ENCODE measurements at regions not wholly inside any gene's neighbourhood (a gene's known extent, or its start where the extent isn't known, plus 50 kb on each side); places are given as distances from the start of the nearest gene placed in this dataset.

DNA sequence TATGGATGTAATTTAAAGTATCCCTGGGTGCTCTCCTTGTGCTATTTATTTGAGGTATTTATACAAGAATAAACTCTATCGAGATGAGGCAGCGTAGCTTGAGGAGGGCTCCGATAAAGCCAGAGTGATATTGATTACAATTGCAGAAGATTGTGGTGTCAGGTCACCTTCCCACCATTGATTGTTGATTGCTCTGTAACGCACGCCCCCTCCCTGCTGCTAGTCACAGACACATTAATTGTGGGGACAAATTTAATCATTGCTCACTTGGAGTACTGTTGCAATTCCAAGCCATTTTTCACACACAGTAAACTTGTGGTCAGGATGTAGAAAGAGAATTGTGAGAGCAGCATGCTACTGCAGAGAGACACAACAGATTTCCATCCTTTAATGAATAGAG, 75.4 kb downstream of the IRX3 start:
- no peak overlapping the region for H3K27ac ChIP-seq (ENCODE audit: low read depth in 2 of 2, low read length in 1 of 2)
- no peaks in the 10 kb centered on the region for H3K36me3 ChIP-seq (replicated peaks in 1 of 2; ENCODE audit: control insufficient read depth in 1 of 2, insufficient read depth in 2 of 2, low read length in 1 of 2)
- no peaks in the 10 kb centered on the region for H3F3A ChIP-seq (replicated peaks; ENCODE audit: insufficient read depth)
- H3K9me2 ChIP-seq, result no peaks in the 10 kb centered on the region
- H3K4me3 ChIP-seq (ENCODE audit: low read depth in 2 of 2, low read length in 1 of 2), result no peak overlapping the region
- WGBS (ENCODE audit: low lambda C conversion rate), result 54% methylated on average over 5 of the region's 5 CpGs
- ChIA-PET POLR2A (interaction anchor here (0.6 kb wide), 1 partner anchor 9 kb away, joined by 4 read pairs; no protein-coding TSS in a partner anchor), CTCF (interaction anchor here (1.0 to 1.9 kb wide), 3 partner anchors 19 to 150 kb away, joined by 3 to 6 read pairs (median 3); no protein-coding TSS in a partner anchor)
- no peak overlapping the region for H3K4me2 ChIP-seq
- H2AFZ ChIP-seq (ENCODE audit: low read depth), result no peak overlapping the region
- no peaks in the 10 kb centered on the region for H4K20me1 ChIP-seq (ENCODE audit: insufficient read depth)
- no peaks in the 10 kb centered on the region; the same call in 1 of the 2 replicates for H3K27me3 ChIP-seq (ENCODE audit: insufficient read depth)
- no peaks in the 10 kb centered on the region for H3K9me3 ChIP-seq
- peaks cover 0 to 11% of the 10 kb centered on the region in 2 experiments; a peak in 2 of 4 replicates for H3K4me1 ChIP-seq (ENCODE audit: control insufficient read depth in 1 of 2, insufficient read depth in 2 of 2, low read depth in 1 of 2, low read length in 1 of 2)
- TF ChIP-seq GABPA (IDR thresholded peaks at IDR 0.05; ENCODE audit: low read depth) (no peak), GATA2 (CRISPR knock-in tag; IDR thresholded peaks at IDR 0.05) (no peak), JUND (IDR thresholded peaks at IDR 0.05) (no peak), RFX5 (IDR thresholded peaks at IDR 0.05; ENCODE audit: low read length) (no peak), EZH2phosphoT487 (IDR thresholded peaks at IDR 0.05; ENCODE audit: borderline replicate concordance, low read depth) (no peak), SIN3A (IDR thresholded peaks at IDR 0.05; ENCODE audit: borderline replicate concordance, low read depth, low read length) (no peak), POLR2AphosphoS5 (IDR thresholded peaks at IDR 0.05; ENCODE audit: low read depth, low read length) (no peak), ELF1 (IDR thresholded peaks at IDR 0.05) (no peak), TCF12 (IDR thresholded peaks at IDR 0.05) (no peak), FOSL2 (IDR thresholded peaks at IDR 0.05; ENCODE audit: borderline replicate concordance, low read depth) (no peak), MEF2A (IDR thresholded peaks at IDR 0.05; ENCODE audit: borderline replicate concordance, low read depth) (no peak), CHD2 (IDR thresholded peaks at IDR 0.05; ENCODE audit: low read length, partially characterized antibody) (no peak), TEAD4 (IDR thresholded peaks at IDR 0.05; ENCODE audit: borderline replicate concordance, insufficient read depth) (no peak)
- TF ChIP-seq, protein P1, sequence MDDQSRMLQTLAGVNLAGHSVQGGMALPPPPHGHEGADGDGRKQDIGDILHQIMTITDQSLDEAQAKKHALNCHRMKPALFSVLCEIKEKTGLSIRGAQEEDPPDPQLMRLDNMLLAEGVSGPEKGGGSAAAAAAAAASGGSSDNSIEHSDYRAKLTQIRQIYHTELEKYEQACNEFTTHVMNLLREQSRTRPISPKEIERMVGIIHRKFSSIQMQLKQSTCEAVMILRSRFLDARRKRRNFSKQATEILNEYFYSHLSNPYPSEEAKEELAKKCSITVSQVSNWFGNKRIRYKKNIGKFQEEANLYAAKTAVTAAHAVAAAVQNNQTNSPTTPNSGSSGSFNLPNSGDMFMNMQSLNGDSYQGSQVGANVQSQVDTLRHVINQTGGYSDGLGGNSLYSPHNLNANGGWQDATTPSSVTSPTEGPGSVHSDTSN (IDR thresholded peaks at IDR 0.05), result no peak
- TF ChIP-seq, protein P2, sequence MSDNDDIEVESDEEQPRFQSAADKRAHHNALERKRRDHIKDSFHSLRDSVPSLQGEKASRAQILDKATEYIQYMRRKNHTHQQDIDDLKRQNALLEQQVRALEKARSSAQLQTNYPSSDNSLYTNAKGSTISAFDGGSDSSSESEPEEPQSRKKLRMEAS (IDR thresholded peaks at IDR 0.05; ENCODE audit: low read depth), result no peak
- TF ChIP-seq, protein P3, sequence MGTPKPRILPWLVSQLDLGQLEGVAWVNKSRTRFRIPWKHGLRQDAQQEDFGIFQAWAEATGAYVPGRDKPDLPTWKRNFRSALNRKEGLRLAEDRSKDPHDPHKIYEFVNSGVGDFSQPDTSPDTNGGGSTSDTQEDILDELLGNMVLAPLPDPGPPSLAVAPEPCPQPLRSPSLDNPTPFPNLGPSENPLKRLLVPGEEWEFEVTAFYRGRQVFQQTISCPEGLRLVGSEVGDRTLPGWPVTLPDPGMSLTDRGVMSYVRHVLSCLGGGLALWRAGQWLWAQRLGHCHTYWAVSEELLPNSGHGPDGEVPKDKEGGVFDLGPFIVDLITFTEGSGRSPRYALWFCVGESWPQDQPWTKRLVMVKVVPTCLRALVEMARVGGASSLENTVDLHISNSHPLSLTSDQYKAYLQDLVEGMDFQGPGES (IDR thresholded peaks at IDR 0.05; ENCODE audit: low read depth, low read length), result no peak
- TF ChIP-seq, protein P4, sequence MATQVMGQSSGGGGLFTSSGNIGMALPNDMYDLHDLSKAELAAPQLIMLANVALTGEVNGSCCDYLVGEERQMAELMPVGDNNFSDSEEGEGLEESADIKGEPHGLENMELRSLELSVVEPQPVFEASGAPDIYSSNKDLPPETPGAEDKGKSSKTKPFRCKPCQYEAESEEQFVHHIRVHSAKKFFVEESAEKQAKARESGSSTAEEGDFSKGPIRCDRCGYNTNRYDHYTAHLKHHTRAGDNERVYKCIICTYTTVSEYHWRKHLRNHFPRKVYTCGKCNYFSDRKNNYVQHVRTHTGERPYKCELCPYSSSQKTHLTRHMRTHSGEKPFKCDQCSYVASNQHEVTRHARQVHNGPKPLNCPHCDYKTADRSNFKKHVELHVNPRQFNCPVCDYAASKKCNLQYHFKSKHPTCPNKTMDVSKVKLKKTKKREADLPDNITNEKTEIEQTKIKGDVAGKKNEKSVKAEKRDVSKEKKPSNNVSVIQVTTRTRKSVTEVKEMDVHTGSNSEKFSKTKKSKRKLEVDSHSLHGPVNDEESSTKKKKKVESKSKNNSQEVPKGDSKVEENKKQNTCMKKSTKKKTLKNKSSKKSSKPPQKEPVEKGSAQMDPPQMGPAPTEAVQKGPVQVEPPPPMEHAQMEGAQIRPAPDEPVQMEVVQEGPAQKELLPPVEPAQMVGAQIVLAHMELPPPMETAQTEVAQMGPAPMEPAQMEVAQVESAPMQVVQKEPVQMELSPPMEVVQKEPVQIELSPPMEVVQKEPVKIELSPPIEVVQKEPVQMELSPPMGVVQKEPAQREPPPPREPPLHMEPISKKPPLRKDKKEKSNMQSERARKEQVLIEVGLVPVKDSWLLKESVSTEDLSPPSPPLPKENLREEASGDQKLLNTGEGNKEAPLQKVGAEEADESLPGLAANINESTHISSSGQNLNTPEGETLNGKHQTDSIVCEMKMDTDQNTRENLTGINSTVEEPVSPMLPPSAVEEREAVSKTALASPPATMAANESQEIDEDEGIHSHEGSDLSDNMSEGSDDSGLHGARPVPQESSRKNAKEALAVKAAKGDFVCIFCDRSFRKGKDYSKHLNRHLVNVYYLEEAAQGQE (IDR thresholded peaks at IDR 0.05; ENCODE audit: low read depth, low read length), result no peak
- TF ChIP-seq, protein P5, sequence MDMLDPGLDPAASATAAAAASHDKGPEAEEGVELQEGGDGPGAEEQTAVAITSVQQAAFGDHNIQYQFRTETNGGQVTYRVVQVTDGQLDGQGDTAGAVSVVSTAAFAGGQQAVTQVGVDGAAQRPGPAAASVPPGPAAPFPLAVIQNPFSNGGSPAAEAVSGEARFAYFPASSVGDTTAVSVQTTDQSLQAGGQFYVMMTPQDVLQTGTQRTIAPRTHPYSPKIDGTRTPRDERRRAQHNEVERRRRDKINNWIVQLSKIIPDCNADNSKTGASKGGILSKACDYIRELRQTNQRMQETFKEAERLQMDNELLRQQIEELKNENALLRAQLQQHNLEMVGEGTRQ (IDR thresholded peaks at IDR 0.05; ENCODE audit: borderline replicate concordance, low read depth, low read length), result no peak
- DNase-seq, result no peak
- H3K9ac ChIP-seq, result no peak overlapping the region
- H3K79me2 ChIP-seq (ENCODE audit: insufficient read depth), result no peaks in the 10 kb centered on the region
